AG04449 (cell line): ENCODE measurements at regions not wholly inside any gene's neighbourhood (a gene's known extent, or its start where the extent isn't known, plus 50 kb on each side); places are given as distances from the start of the nearest gene placed in this dataset.

Experiments
- CTCF ChIA-PET: fragments of 350-600 bp; formaldehyde crosslinking; extraction: SDS; loops from one replicate; lab custom pipeline; 2021; ENCODE audit warnings: antibody characterized with exemption; lab: Yijun Ruan, JAX
- POLR2A ChIA-PET: fragments of 400-600, 350-600 bp; formaldehyde crosslinking; extraction: SDS; loops from one replicate; lab custom pipeline; 2020; ENCODE audit warnings: antibody characterized with exemption, inconsistent platforms; lab: Yijun Ruan, JAX
- DNase-seq: peaks from one replicate; pipeline ENCODE4 v3.0.0-alpha.2; 2010; ENCODE audit warnings: low read depth, low spot score
- H3K4me3 ChIP-seq: 2 replicates; pipeline ENCODE4 v1.5.1; 2011; ENCODE audit warnings: low read depth, mild to moderate bottlenecking, control low read depth, low read length
- TF ChIP-seq, protein P1 (sequence below): IDR thresholded peaks from one replicate; pipeline ENCODE4 v1.5.1; 2011; ENCODE audit warnings: mild to moderate bottlenecking, moderate library complexity, low read length, control low read depth, inconsistent platforms; ENCODE audit not compliant: insufficient read depth; ENCODE audit errors: missing control alignments

DNA sequence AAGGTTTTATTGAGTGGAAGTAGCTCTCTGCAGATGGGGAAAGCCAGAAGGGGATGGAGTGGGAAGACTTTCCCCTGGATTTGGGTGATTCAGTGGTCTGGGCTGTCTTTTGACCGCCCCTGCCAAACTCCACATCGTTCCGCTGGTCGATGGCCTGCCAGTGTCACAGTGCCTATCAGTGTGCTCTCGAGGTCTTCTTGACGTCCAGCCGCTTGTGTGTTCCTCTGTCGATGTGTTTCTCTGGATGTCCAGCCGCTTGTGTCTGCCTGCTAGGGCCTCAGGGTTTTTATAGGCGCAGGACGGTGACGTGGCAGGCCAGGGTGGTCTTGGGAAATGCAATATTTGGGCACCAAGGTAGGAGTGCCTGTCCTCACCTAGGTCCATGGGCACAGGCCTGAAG, 1371.4 kb upstream of the PIK3C3 start:
- CTCF ChIA-PET, result no interaction called here

DNA sequence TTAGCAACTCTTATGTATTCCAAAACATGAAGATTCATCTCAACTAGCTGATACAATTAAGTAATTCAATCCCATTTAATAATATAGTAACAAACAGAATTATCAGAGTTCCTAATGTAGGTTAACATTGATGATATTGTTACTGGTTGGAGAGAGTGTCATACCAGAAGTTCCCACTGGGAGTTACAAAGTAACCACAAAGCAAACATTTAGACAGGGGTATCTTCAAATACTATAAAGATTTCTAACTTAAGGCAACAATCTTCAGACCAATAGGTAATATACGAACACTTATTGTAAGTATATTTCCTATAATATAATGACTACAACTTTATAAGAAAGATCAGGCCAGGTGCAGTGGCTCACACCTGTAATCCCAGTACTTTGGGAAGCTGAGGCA, 1372.9 kb upstream of the PIK3C3 start:
- CTCF ChIA-PET, result no interaction called here
- POLR2A ChIA-PET, result no interaction called here
- H3K4me3 ChIP-seq, result no peak overlapping the region
- no peak for DNase-seq
- TF ChIP-seq, protein P1, sequence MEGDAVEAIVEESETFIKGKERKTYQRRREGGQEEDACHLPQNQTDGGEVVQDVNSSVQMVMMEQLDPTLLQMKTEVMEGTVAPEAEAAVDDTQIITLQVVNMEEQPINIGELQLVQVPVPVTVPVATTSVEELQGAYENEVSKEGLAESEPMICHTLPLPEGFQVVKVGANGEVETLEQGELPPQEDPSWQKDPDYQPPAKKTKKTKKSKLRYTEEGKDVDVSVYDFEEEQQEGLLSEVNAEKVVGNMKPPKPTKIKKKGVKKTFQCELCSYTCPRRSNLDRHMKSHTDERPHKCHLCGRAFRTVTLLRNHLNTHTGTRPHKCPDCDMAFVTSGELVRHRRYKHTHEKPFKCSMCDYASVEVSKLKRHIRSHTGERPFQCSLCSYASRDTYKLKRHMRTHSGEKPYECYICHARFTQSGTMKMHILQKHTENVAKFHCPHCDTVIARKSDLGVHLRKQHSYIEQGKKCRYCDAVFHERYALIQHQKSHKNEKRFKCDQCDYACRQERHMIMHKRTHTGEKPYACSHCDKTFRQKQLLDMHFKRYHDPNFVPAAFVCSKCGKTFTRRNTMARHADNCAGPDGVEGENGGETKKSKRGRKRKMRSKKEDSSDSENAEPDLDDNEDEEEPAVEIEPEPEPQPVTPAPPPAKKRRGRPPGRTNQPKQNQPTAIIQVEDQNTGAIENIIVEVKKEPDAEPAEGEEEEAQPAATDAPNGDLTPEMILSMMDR, result no peak

More for the DNA sequence above, 1371.4 kb upstream of the PIK3C3 start:
- no peak overlapping the region for H3K4me3 ChIP-seq
- TF ChIP-seq, protein P1, result no peak
- no peak for DNase-seq
- POLR2A ChIA-PET, result no interaction called here

DNA sequence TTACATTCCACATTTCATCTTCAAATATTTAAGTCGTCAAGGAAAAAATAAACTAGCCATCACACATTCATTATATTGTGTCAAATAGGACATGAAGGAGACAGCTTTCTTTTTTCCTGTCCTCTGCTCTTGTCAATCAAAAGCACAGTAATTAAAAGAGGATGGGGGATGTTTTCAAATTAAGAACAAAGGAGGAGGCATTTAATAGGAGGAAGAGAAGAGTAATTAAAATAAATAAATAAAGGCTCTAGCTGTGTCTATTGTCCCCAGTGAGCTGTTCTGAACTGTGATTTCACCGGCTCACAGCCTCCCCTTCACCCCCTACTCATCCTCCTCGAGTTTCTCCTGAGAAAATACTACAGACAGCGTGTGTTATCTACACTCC, 1377.1 kb upstream of the PIK3C3 start:
- POLR2A ChIA-PET, result no interaction called here
- CTCF ChIA-PET, result no interaction called here

DNA sequence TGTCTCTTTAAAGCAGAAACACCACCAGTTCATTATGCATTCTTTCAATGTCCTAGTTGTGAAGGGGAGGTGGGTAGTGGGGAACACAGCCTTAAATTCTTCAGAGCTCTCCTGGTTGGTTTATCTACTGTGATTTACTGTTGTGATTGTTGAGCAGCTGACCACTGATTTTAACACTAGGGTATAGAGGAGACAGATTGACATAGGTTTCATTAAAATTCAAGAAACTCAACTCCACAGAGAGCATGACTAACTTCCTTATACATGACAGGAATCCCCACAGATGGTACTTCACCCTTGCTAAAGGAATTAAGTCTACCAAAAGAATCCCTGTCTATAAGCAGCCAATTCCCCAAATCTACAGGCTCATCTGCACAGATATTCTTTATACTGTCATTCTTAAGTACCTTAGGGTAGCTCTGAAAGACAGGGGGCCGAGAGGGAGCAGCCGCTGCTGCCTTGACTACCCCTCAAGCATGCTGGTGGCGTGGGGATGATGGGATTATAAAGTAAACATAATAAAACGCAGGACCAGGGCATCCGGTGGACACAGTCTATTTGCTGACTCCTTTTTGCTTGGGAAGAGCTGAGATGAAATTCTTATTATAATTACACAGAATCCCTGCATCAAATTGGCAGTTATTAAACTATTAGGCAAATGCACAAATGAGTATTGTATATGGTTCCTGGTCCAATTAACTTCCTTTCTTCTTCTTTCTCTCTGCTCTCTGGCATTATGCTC, 1377.6 kb upstream of the PIK3C3 start:
- CTCF ChIA-PET, result interaction anchor here (0.6 kb wide), 1 partner anchor 273 kb away, joined by 3 read pairs; no protein-coding TSS in a partner anchor

More for the DNA sequence above, 1377.1 kb upstream of the PIK3C3 start:
- TF ChIP-seq, protein P1, result no peak
- no peak overlapping the region for H3K4me3 ChIP-seq
- no peak for DNase-seq

DNA sequence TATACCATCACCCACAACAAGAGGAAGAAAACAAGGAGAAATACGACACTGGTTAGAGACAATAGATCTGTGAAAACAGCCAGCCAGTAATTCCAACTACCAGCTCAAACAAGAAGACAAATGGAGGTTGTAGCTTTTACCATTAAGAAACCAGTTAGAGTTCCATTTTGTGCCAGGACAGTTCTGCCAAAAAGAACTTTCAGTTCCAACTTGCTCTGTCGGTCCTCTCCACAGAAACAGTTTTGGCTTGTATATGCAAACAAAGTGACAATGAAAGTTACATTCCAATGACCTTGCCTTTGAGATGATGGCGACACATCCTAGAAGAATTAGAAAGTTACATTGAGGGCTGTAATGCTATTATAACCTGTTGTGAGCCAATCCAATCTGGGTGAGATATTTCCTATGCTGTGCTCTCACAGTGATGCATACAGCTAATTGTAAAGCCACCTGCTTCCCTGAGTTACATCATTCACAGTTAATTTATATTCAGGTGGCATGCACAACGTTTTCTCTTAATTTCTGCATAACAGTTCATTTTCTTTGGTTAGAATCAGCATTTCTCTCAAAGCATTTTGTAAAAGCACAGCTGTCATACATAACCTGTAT, 1378.4 kb upstream of the PIK3C3 start:
- ChIA-PET POLR2A (no interaction called here), CTCF (no interaction called here)
- no peak overlapping the region for H3K4me3 ChIP-seq
- DNase-seq, result no peak
- TF ChIP-seq, protein P1, result no peak

More for the DNA sequence above, 1377.6 kb upstream of the PIK3C3 start:
- TF ChIP-seq, protein P1, result no peak
- POLR2A ChIA-PET, result no interaction called here
- H3K4me3 ChIP-seq, result no peak overlapping the region
- peak; percentile 7 for DNase-seq

DNA sequence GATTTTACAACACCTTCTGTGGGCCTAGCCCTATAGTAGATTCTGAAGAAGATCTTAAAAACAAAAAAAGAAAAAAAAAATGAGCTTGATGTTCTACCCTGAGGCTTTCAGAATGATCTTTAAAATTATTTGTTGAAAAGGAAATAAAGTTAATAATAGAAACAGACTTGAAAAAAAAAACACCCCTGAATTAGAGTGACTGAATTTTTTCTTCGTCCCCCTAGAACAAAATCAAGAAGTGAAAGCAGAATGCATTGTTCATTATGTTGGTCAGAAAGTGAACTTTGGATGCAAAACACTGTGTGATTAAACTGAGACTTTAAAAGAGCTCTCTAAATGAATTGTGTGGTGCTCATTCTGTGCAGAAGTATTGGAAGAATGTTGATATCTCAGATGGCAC, 1384.4 kb upstream of the PIK3C3 start:
- TF ChIP-seq, protein P1, result no peak
- no peak for DNase-seq
- CTCF ChIA-PET, result no interaction called here
- H3K4me3 ChIP-seq, result no peak overlapping the region
- POLR2A ChIA-PET, result no interaction called here
